Ishikawa (cell line): ENCODE measurements at regions not wholly inside any gene's neighbourhood (a gene's known extent, or its start where the extent isn't known, plus 50 kb on each side); places are given as distances from the start of the nearest gene placed in this dataset.

Experiments
- CEBPB ChIP-seq: IDR thresholded peaks from 2 replicates; pipeline ENCODE4 v1.6.1; 2012
- CREB1 ChIP-seq: IDR thresholded peaks from 2 replicates; pipeline ENCODE4 v1.6.1; 2012; ENCODE audit warnings: low read depth
- EGR1 ChIP-seq: IDR thresholded peaks from 2 replicates; pipeline ENCODE4 v1.6.1; 2012
- EP300 ChIP-seq: IDR thresholded peaks from 2 replicates; pipeline ENCODE4 v1.6.1; 2012; ENCODE audit warnings: borderline replicate concordance
- FOXM1 ChIP-seq: IDR thresholded peaks from 2 replicates; pipeline ENCODE4 v1.6.1; 2012; ENCODE audit warnings: low read depth, borderline replicate concordance
- MAX ChIP-seq: IDR thresholded peaks from 2 replicates; pipeline ENCODE4 v1.6.1; 2012
- NFIC ChIP-seq: IDR thresholded peaks from 2 replicates; pipeline ENCODE4 v1.6.1; 2012
- RAD21 ChIP-seq: IDR thresholded peaks from 2 replicates; pipeline ENCODE4 v1.6.1; 2012; ENCODE audit warnings: low read depth
- TAF1 ChIP-seq: IDR thresholded peaks from 2 replicates; pipeline ENCODE4 v1.6.1; 2012; ENCODE audit warnings: low read depth, mild to moderate bottlenecking
- TCF12 ChIP-seq: IDR thresholded peaks from 2 replicates; pipeline ENCODE4 v1.6.1; 2012; ENCODE audit warnings: low read depth
- ZBTB7A ChIP-seq: IDR thresholded peaks from 2 replicates; pipeline ENCODE4 v1.6.1; 2012; ENCODE audit warnings: low read depth

- TF ChIP-seq TCF12: no peak
- TF ChIP-seq EGR1: no peak
- TF ChIP-seq NFIC: no peak
- TF ChIP-seq MAX: no peak
- TF ChIP-seq FOXM1: no peak
- no peak for TF ChIP-seq CEBPB
- no peak for TF ChIP-seq ZBTB7A
- no peak for TF ChIP-seq EP300
- no peak for TF ChIP-seq CREB1
- TF ChIP-seq TAF1: no peak
- no peak for TF ChIP-seq RAD21
Measured at GRCh38 chr6:147116056-147116455, 88.2 kb upstream of the STXBP5 start.
